ENCODE measurements at regions not wholly inside any gene's neighbourhood (a gene's known extent, or its start where the extent isn't known, plus 50 kb on each side); places are given as distances from the start of the nearest gene placed in this dataset.

DNA sequence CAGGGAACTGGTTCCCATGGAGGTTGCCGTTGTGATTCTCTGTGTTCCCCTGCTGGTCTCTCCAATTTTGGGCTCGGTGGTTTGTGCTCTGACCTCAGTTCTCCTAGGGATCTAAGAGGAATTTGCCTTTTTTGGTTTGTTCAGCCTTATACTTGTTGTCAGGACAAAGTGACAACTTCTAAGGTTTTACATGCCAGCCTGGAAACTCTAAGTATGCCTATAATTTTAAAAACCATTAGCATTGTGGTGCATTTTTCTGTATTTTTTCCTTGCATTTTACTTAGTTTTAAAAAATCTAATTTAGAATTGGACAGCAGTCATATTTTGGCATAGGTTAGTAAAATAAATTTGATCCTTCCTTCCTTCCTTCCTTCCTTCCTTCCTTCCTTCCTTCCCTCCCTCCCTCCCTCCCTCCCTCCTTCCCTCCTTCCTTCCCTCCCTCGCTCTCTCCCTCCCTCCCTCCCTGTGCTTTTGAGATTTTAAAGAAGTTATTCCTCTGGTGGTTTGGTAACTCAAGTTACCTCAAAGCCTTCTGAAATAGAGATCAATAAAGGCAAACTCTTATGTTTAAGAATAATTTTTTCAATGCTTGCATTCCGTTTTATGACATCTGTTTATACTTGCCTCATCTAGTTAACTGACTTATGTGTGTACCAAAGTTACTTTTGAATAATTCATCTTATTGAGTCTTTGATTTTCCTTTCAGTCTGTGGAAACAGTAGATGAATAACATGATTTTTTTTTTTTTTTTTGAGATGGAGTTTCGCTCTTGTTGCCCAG, 141.3 kb upstream of the RGS17 start (continued):
- no peak for TF ChIP-seq NANOG (IDR thresholded peaks at IDR 0.05; ENCODE audit: insufficient read depth, low read depth, low read length, poor library complexity, severe bottlenecking)
- no peak for TF ChIP-seq POLR2A (IDR thresholded peaks at IDR 0.05; ENCODE audit: control extremely low read depth in 1 of 2, low read depth in 2 of 2, low read length in 2 of 2)
- TF ChIP-seq ASH2L (IDR thresholded peaks at IDR 0.05; ENCODE audit: low read length): no peak
- TF ChIP-seq POLR2AphosphoS5 (IDR thresholded peaks at IDR 0.05; ENCODE audit: low read depth, low read length): no peak
